Endothelial cell of umbilical vein (primary cell): ENCODE measurements at regions not wholly inside any gene's neighbourhood (a gene's known extent, or its start where the extent isn't known, plus 50 kb on each side); places are given as distances from the start of the nearest gene placed in this dataset.

Experiments used
- BruUV-seq: library from RNA; stranded (reverse); fragments of 400-500 nt; replicated peaks from 2 replicates; lab custom pipeline; 2021; lab: Mats Ljungman, UMichigan
- CTCF ChIA-PET: fragments of 300-600, 350-600 bp; sonication (Branson Sonifier 250); formaldehyde crosslinking; loops from one replicate; lab custom pipeline; 2021; ENCODE audit warnings: antibody characterized with exemption, inconsistent platforms; lab: Charles Lee
- POLR2A ChIA-PET: fragments of 300-600, 350-600 bp; sonication (Branson Sonifier 250); formaldehyde crosslinking; loops from one replicate; lab custom pipeline; 2021; ENCODE audit warnings: antibody characterized with exemption, inconsistent platforms; lab: Charles Lee
- DNase-seq: peaks from one replicate; pipeline ENCODE4 v3.0.0-alpha.2; 2011; ENCODE audit warnings: low read depth, low spot score
- FAIRE-seq: peaks from 2 replicates; lab custom pipeline; 2011; peaks lifted over from hg19 to GRCh38; lab: Jason Lieb, UNC
- H2AFZ ChIP-seq: 2 replicates; pipeline ENCODE4 v1.6.0; 2012; ENCODE audit warnings: low read depth, low read length, control low read depth, inconsistent platforms
- H3K27ac ChIP-seq: 2 replicates; pipeline ENCODE4 v1.5.1; 2011; ENCODE audit warnings: low read depth, mild to moderate bottlenecking, control low read depth, low read length, moderate library complexity; ENCODE audit not compliant: insufficient read depth
- H3K27me3 ChIP-seq, 2 experiments: 2 replicates each; pipeline versions ENCODE4 v1.6.0 to v1.6.1; 2011; ENCODE audit warnings: low read length in 2 of 2, mixed read lengths in 1 of 2; ENCODE audit not compliant: control insufficient read depth in 2 of 2, insufficient read depth in 2 of 2
- H3K36me3 ChIP-seq, 2 experiments: 2 replicates in 1 of 2; 3 replicates in 1 of 2; pipeline ENCODE4 v1.5.1; 2011; ENCODE audit warnings: low read length in 2 of 2, mild to moderate bottlenecking in 1 of 2, moderate library complexity in 1 of 2; ENCODE audit not compliant: control insufficient read depth in 2 of 2, insufficient read depth in 2 of 2; ENCODE audit errors: extremely low read depth in 1 of 2
- H3K4me1 ChIP-seq: 3 replicates; pipeline ENCODE4 v1.5.1; 2011; ENCODE audit warnings: mild to moderate bottlenecking, low read length; ENCODE audit not compliant: control insufficient read depth, insufficient read depth; ENCODE audit errors: extremely low read depth
- H3K4me2 ChIP-seq: 2 replicates; pipeline ENCODE4 v1.6.1; 2011; ENCODE audit warnings: low read length, control low read depth, mixed read lengths; ENCODE audit not compliant: insufficient read depth
- H3K4me3 ChIP-seq, 3 experiments: fragments of 200-600 bp in 1 of 3; sonication (generic), shearing (Covaris generic) in 1 of 3; replicated peaks in 1 of 3; 2 replicates each; pipeline ENCODE4 v1.5.1; 2011 to 2016; ENCODE audit warnings: control low read depth in 3 of 3, low read length in 3 of 3, mild to moderate bottlenecking in 2 of 3, inconsistent platforms in 1 of 3, low read depth in 1 of 3, moderate library complexity in 1 of 3; ENCODE audit not compliant: insufficient read depth in 1 of 3
- H3K79me2 ChIP-seq: 2 replicates; pipeline ENCODE4 v1.6.0; 2012; ENCODE audit warnings: low read length, inconsistent platforms; ENCODE audit not compliant: control insufficient read depth, insufficient read depth
- H3K9ac ChIP-seq: replicated peaks from 2 replicates; pipeline ENCODE3; 2011; ENCODE audit warnings: low read length, control low read depth; ENCODE audit not compliant: insufficient read depth; ENCODE audit errors: extremely low read depth
- H3K9me1 ChIP-seq: replicated peaks from 3 replicates; pipeline ENCODE4 v1.6.0; 2011; ENCODE audit warnings: mild to moderate bottlenecking, low read length; ENCODE audit not compliant: control insufficient read depth, insufficient read depth; ENCODE audit errors: extremely low read depth
- H3K9me3 ChIP-seq: replicated peaks from 2 replicates; pipeline ENCODE4 v1.5.1; 2012; ENCODE audit warnings: low read length, inconsistent platforms; ENCODE audit not compliant: control insufficient read depth, insufficient read depth
- H4K20me1 ChIP-seq: replicated peaks from 2 replicates; pipeline ENCODE3; 2011; ENCODE audit warnings: mild to moderate bottlenecking, low read length; ENCODE audit not compliant: control insufficient read depth, insufficient read depth; ENCODE audit errors: extremely low read depth
- EZH2 ChIP-seq: IDR thresholded peaks from 2 replicates; pipeline ENCODE4 v1.6.1; 2012; ENCODE audit warnings: borderline replicate concordance, low read depth, mild to moderate bottlenecking, moderate library complexity, low read length, inconsistent platforms; ENCODE audit not compliant: severe bottlenecking
- FOS ChIP-seq: IDR thresholded peaks from 2 replicates; pipeline ENCODE4 v1.6.1; 2011; ENCODE audit warnings: mild to moderate bottlenecking, low read length, moderate library complexity, borderline replicate concordance; ENCODE audit not compliant: insufficient read depth
- GATA2 ChIP-seq: IDR thresholded peaks from 2 replicates; pipeline ENCODE4 v1.7.0; 2011; ENCODE audit warnings: low read depth, mild to moderate bottlenecking, moderate library complexity, mixed read lengths, low read length; ENCODE audit not compliant: insufficient read length, insufficient read depth
- JUN ChIP-seq: IDR thresholded peaks from 2 replicates; pipeline ENCODE4 v1.6.1; 2011; ENCODE audit warnings: borderline replicate concordance, low read depth; ENCODE audit not compliant: insufficient read length, insufficient read depth
- MYC ChIP-seq: IDR thresholded peaks from one replicate; pipeline ENCODE4 v1.6.1; 2011; ENCODE audit warnings: mild to moderate bottlenecking, low read depth, low read length
- POLR2A ChIP-seq: IDR thresholded peaks from 2 replicates; pipeline ENCODE4 v1.6.1; 2012; ENCODE audit warnings: low read depth, mild to moderate bottlenecking, control low read depth, low read length
- POLR2AphosphoS5 ChIP-seq: IDR thresholded peaks from 2 replicates; pipeline ENCODE4 v1.6.1; 2012; ENCODE audit warnings: low read depth, mild to moderate bottlenecking, control low read depth, low read length, moderate library complexity; ENCODE audit not compliant: insufficient read depth
- dilution Hi-C: fragments of 300-500 bp; cut with MboI; formaldehyde crosslinking; loops from one replicate; pipeline ENCODE4 v1.15.0; 2019; ENCODE audit warnings: low sequenced_read_pairs; ENCODE audit not compliant: extremely low pct_ligation_motif_present
- intact Hi-C: fragments of 100-400 bp; cut with micrococcal nuclease; formaldehyde crosslinking; loops from one replicate; pipeline ENCODE4 v1.10.0; 2022
- TF ChIP-seq, protein P1 (sequence below): IDR thresholded peaks from 2 replicates; pipeline ENCODE4 v1.6.1; 2011; ENCODE audit not compliant: insufficient read depth, insufficient read length
- TF ChIP-seq, protein P2 (sequence below), 2 donors: IDR thresholded peaks; 1 replicate in 1 of 2; 2 replicates in 1 of 2; pipeline ENCODE4 v1.5.1; 2011; ENCODE audit warnings: low read length in 2 of 2, mild to moderate bottlenecking in 2 of 2, moderate library complexity in 2 of 2, control low read depth in 1 of 2, inconsistent platforms in 1 of 2, low read depth in 1 of 2; ENCODE audit not compliant: insufficient read depth in 1 of 2; ENCODE audit errors: extremely low read depth in 1 of 2

DNA sequence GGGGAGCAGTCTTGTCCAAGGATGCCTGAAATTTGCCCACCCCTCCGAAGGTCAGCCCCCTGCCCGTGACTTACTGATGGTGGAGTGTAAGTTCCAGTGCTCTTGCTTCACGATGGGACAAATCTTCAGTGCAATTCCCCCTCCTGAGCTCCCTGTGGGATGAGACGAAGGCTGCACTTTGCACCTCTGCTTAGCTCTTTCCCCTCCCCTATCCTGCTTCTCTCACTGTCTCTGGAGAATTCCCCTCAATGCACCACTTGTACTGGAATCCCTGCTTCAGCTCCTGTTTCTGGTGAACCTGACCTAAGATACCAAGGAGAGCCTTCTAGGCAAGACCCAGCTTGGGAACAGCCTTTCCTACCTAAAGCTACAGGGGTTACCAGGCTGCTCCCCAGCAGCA lies 122.9 kb upstream of the ZMIZ1 start:
- Histone ChIP-seq H3K9ac (no peak overlapping the region), H3K4me1 (no peaks in the 10 kb centered on the region), H3K4me2 (no peak overlapping the region), H3K79me2 (no peaks in the 10 kb centered on the region), H3K27me3 (no peaks in the 10 kb centered on the region), H3K4me3 (no peak overlapping the region), H3K36me3 (no peaks in the 10 kb centered on the region), H3K9me1 (no peaks in the 10 kb centered on the region), H2AFZ (no peak overlapping the region), H3K9me3 (no peaks in the 10 kb centered on the region), H4K20me1 (no peaks in the 10 kb centered on the region), H3K27ac (no peak overlapping the region)
- TF ChIP-seq, protein P1, sequence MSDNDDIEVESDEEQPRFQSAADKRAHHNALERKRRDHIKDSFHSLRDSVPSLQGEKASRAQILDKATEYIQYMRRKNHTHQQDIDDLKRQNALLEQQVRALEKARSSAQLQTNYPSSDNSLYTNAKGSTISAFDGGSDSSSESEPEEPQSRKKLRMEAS: no peak
- no peak for TF ChIP-seq GATA2
- TF ChIP-seq POLR2AphosphoS5: no peak
- no peak for TF ChIP-seq JUN
- TF ChIP-seq EZH2: no peak
- no peak for TF ChIP-seq POLR2A
- no peak for TF ChIP-seq FOS
- TF ChIP-seq, protein P2, sequence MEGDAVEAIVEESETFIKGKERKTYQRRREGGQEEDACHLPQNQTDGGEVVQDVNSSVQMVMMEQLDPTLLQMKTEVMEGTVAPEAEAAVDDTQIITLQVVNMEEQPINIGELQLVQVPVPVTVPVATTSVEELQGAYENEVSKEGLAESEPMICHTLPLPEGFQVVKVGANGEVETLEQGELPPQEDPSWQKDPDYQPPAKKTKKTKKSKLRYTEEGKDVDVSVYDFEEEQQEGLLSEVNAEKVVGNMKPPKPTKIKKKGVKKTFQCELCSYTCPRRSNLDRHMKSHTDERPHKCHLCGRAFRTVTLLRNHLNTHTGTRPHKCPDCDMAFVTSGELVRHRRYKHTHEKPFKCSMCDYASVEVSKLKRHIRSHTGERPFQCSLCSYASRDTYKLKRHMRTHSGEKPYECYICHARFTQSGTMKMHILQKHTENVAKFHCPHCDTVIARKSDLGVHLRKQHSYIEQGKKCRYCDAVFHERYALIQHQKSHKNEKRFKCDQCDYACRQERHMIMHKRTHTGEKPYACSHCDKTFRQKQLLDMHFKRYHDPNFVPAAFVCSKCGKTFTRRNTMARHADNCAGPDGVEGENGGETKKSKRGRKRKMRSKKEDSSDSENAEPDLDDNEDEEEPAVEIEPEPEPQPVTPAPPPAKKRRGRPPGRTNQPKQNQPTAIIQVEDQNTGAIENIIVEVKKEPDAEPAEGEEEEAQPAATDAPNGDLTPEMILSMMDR (IDR thresholded peaks at IDR 0.05; ENCODE audit: extremely low read depth in 1 of 2, insufficient read depth in 1 of 2, low read depth in 1 of 2, low read length in 2 of 2): no peak
- no peak for TF ChIP-seq MYC
- BruUV-seq: no TSS peak
- dilution Hi-C loops (no loop called here), intact Hi-C loops (no loop called here)
- no peak for FAIRE-seq
- no peak for DNase-seq
- CTCF ChIA-PET: no interaction called here
- POLR2A ChIA-PET: no interaction called here
